ENCODE measurements at regions not wholly inside any gene's neighbourhood (a gene's known extent, or its start where the extent isn't known, plus 50 kb on each side); places are given as distances from the start of the nearest gene placed in this dataset.

DNA sequence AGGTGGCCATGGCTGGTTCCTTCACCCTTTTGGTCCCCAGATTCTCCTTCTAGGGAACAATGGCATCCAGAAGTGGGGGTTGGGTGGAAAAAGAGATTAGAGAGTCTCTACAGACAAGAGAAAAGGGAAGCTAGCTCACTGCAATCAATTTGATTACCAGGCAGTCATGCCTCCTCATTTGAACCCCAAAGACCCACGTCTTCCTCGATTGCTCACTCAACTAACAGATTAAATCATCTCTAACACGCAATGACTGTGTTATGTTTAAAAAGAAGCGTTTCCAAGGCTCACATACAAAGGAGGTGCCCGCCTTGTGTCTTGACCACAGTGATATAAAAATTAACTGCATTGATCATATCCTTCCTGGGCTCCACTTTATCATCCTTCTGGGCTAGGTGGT lies 57.6 kb downstream of the BHLHE40 start:
- no peak overlapping the region for H3K4me2 ChIP-seq (ENCODE audit: extremely low read depth, insufficient read depth, low read length)
- no peaks in the 10 kb centered on the region for H3K4me1 ChIP-seq (ENCODE audit: control insufficient read depth, extremely low read depth, insufficient read depth, low read length)
- no peaks in the 10 kb centered on the region for H3K36me3 ChIP-seq (ENCODE audit: control insufficient read depth, insufficient read depth, low read length)
- no peaks in the 10 kb centered on the region for H3K27me3 ChIP-seq (ENCODE audit: control insufficient read depth, insufficient read depth, low read length)
- no peak overlapping the region for H2AFZ ChIP-seq (ENCODE audit: low read length)
- no peak overlapping the region for H3K27ac ChIP-seq (ENCODE audit: insufficient read depth, low read length)
- DNase-seq (ENCODE audit: low read depth in 2 of 2), result no peak
- no peaks in the 10 kb centered on the region for H3K9me3 ChIP-seq (ENCODE audit: control insufficient read depth, insufficient read depth, low read depth, low read length)
- no peaks in the 10 kb centered on the region for H3K79me2 ChIP-seq (ENCODE audit: control insufficient read depth, insufficient read depth, low read length)
- TF ChIP-seq, protein P1, sequence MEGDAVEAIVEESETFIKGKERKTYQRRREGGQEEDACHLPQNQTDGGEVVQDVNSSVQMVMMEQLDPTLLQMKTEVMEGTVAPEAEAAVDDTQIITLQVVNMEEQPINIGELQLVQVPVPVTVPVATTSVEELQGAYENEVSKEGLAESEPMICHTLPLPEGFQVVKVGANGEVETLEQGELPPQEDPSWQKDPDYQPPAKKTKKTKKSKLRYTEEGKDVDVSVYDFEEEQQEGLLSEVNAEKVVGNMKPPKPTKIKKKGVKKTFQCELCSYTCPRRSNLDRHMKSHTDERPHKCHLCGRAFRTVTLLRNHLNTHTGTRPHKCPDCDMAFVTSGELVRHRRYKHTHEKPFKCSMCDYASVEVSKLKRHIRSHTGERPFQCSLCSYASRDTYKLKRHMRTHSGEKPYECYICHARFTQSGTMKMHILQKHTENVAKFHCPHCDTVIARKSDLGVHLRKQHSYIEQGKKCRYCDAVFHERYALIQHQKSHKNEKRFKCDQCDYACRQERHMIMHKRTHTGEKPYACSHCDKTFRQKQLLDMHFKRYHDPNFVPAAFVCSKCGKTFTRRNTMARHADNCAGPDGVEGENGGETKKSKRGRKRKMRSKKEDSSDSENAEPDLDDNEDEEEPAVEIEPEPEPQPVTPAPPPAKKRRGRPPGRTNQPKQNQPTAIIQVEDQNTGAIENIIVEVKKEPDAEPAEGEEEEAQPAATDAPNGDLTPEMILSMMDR (conservative IDR thresholded peaks at IDR 0.05 in 1 of 2, IDR thresholded peaks at IDR 0.05 in 1 of 2; ENCODE audit: low read depth in 1 of 2, low read length in 2 of 2), result no peak
- no peak for TF ChIP-seq EZH2 (IDR thresholded peaks at IDR 0.05; ENCODE audit: low read length, missing control alignments)
- no peaks in the 10 kb centered on the region for H4K20me1 ChIP-seq (ENCODE audit: control insufficient read depth, extremely low read depth, insufficient read depth, low read length)
- H3K4me3 ChIP-seq (replicated peaks in 1 of 4; ENCODE audit: control extremely low read depth in 1 of 4, insufficient read depth in 1 of 4, low read depth in 3 of 4, low read length in 4 of 4), result no peak overlapping the region
- H3K9ac ChIP-seq (ENCODE audit: insufficient read depth, low read length), result no peak overlapping the region

DNA sequence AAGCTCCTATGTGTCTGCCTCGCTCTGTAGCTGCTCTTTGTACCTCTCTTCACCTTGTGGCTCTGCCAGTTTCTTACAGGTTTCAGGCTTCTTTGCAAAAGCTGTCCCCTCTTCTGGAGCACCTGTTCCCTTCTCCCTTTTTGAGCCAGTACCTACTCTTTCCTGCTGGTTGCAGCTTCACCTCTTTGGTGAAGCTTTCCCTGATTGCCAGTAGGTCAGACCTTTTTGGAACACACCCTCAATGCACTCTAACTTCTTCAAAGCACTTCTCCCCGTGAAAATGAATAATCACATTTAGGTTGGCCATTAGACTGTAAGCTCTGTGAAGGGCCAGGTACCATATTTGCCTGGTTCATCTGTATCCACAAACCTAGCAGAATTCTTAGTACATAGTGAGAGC lies 60.3 kb downstream of the BHLHE40 start:
- H3K9me3 ChIP-seq (ENCODE audit: control insufficient read depth, insufficient read depth, low read depth, low read length), result no peaks in the 10 kb centered on the region
- H3K9ac ChIP-seq (ENCODE audit: insufficient read depth, low read length), result no peak overlapping the region
- H3K27me3 ChIP-seq (ENCODE audit: control insufficient read depth, insufficient read depth, low read length), result no peaks in the 10 kb centered on the region
- TF ChIP-seq, protein P1 (conservative IDR thresholded peaks at IDR 0.05 in 1 of 2, IDR thresholded peaks at IDR 0.05 in 1 of 2; ENCODE audit: low read depth in 1 of 2, low read length in 2 of 2), result no peak
- TF ChIP-seq EZH2 (IDR thresholded peaks at IDR 0.05; ENCODE audit: low read length, missing control alignments), result no peak
- H3K27ac ChIP-seq (ENCODE audit: insufficient read depth, low read length), result no peak overlapping the region
- H2AFZ ChIP-seq (ENCODE audit: low read length), result no peak overlapping the region
- H3K36me3 ChIP-seq (ENCODE audit: control insufficient read depth, insufficient read depth, low read length), result no peaks in the 10 kb centered on the region
- H3K79me2 ChIP-seq (ENCODE audit: control insufficient read depth, insufficient read depth, low read length), result no peaks in the 10 kb centered on the region
- no peaks in the 10 kb centered on the region for H4K20me1 ChIP-seq (ENCODE audit: control insufficient read depth, extremely low read depth, insufficient read depth, low read length)
- DNase-seq (ENCODE audit: low read depth in 2 of 2), result no peak
- no peak overlapping the region for H3K4me3 ChIP-seq (replicated peaks in 1 of 4; ENCODE audit: control extremely low read depth in 1 of 4, insufficient read depth in 1 of 4, low read depth in 3 of 4, low read length in 4 of 4)
- no peak overlapping the region for H3K4me2 ChIP-seq (ENCODE audit: extremely low read depth, insufficient read depth, low read length)
- H3K4me1 ChIP-seq (ENCODE audit: control insufficient read depth, extremely low read depth, insufficient read depth, low read length), result no peaks in the 10 kb centered on the region

DNA sequence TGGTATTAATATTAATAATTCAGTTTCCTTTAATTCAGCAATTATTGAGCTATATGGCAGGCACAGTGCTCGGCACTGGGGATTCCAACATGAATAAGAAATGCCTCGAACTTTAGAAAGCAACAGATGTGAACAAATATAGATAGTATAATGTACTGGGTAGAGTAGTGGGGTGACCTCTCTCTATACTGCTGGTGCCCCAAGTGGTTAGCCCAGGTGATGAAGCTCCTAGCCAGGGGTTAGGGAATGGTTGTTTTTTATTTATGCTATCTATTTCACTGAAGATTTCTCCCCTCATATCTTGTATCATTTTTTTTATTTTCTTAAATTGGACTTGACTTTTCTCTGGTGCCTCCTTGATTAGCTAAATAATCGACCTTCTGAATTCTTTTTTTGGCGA lies 62.1 kb downstream of the BHLHE40 start:
- TF ChIP-seq EZH2 (IDR thresholded peaks at IDR 0.05; ENCODE audit: low read length, missing control alignments), result no peak
- TF ChIP-seq, protein P1 (conservative IDR thresholded peaks at IDR 0.05 in 1 of 2, IDR thresholded peaks at IDR 0.05 in 1 of 2; ENCODE audit: low read depth in 1 of 2, low read length in 2 of 2), result no peak
- Histone ChIP-seq H3K4me1 (ENCODE audit: control insufficient read depth, extremely low read depth, insufficient read depth, low read length) (no peaks in the 10 kb centered on the region), H3K4me2 (ENCODE audit: extremely low read depth, insufficient read depth, low read length) (no peak overlapping the region), H4K20me1 (ENCODE audit: control insufficient read depth, extremely low read depth, insufficient read depth, low read length) (no peaks in the 10 kb centered on the region), H3K4me3 (replicated peaks in 1 of 4; ENCODE audit: control extremely low read depth in 1 of 4, insufficient read depth in 1 of 4, low read depth in 3 of 4, low read length in 4 of 4) (no peak overlapping the region), H2AFZ (ENCODE audit: low read length) (no peak overlapping the region), H3K9ac (ENCODE audit: insufficient read depth, low read length) (no peak overlapping the region), H3K79me2 (ENCODE audit: control insufficient read depth, insufficient read depth, low read length) (no peaks in the 10 kb centered on the region), H3K36me3 (ENCODE audit: control insufficient read depth, insufficient read depth, low read length) (no peaks in the 10 kb centered on the region), H3K27me3 (ENCODE audit: control insufficient read depth, insufficient read depth, low read length) (no peaks in the 10 kb centered on the region), H3K9me3 (ENCODE audit: control insufficient read depth, insufficient read depth, low read depth, low read length) (no peaks in the 10 kb centered on the region), H3K27ac (ENCODE audit: insufficient read depth, low read length) (no peak overlapping the region)
- no peak for DNase-seq (ENCODE audit: low read depth in 2 of 2)

All from fibroblast of lung (primary cell).